H1 (cell line): ENCODE measurements at regions not wholly inside any gene's neighbourhood (a gene's known extent, or its start where the extent isn't known, plus 50 kb on each side); places are given as distances from the start of the nearest gene placed in this dataset.

Experiments
- CTCF ChIA-PET: fragments of 300-600 bp; sonication (Branson Sonifier 250); formaldehyde crosslinking; loops from one replicate; lab custom pipeline; 2021; ENCODE audit not compliant: partially characterized antibody; lab: Charles Lee
- POLR2A ChIA-PET: fragments of 300-600 bp; sonication (Branson Sonifier 250); formaldehyde crosslinking; loops from one replicate; lab custom pipeline; 2021; ENCODE audit warnings: inconsistent platforms; ENCODE audit not compliant: partially characterized antibody; lab: Charles Lee
- DNase-seq, 2 experiments: peaks; one replicate each; pipeline versions ENCODE4 v3.0.0 to v3.0.0-alpha.2; 2010 to 2022; ENCODE audit warnings: low spot score in 2 of 2, low read depth in 1 of 2, mixed read lengths in 1 of 2
- FAIRE-seq: peaks from 2 replicates; lab custom pipeline; 2011; peaks lifted over from hg19 to GRCh38; lab: Jason Lieb, UNC
- H2AFZ ChIP-seq: 2 replicates; pipeline ENCODE4 v1.8.1; 2012; ENCODE audit warnings: low read length, inconsistent platforms
- H2AK5ac ChIP-seq: 2 replicates; pipeline ENCODE4 v1.6.1; 2013; ENCODE audit warnings: low read depth, low read length
- H2BK120ac ChIP-seq: replicated peaks from 2 replicates; pipeline ENCODE3; 2013; ENCODE audit warnings: low read depth, low read length, inconsistent platforms
- H2BK12ac ChIP-seq: 2 replicates; pipeline ENCODE4 v1.6.1; 2013; ENCODE audit warnings: low read depth, low read length
- H2BK15ac ChIP-seq: 2 replicates; pipeline ENCODE4 v1.6.1; 2013; ENCODE audit warnings: low read length
- H2BK20ac ChIP-seq: 2 replicates; pipeline ENCODE4 v1.6.1; 2013; ENCODE audit warnings: low read length
- H2BK5ac ChIP-seq: 2 replicates; pipeline ENCODE4 v1.6.1; 2013; ENCODE audit warnings: low read depth, low read length
- H3K14ac ChIP-seq: 2 replicates; pipeline ENCODE4 v1.6.1; 2013; ENCODE audit warnings: inconsistent platforms; ENCODE audit not compliant: insufficient read length
- H3K18ac ChIP-seq: 2 replicates; pipeline ENCODE4 v1.6.1; 2013; ENCODE audit warnings: low read length; ENCODE audit errors: extremely low read depth
- H3K23ac ChIP-seq: 2 replicates; pipeline ENCODE4 v1.6.1; 2013; ENCODE audit warnings: inconsistent platforms; ENCODE audit not compliant: insufficient read length
- H3K23me2 ChIP-seq: 2 replicates; pipeline ENCODE4 v1.6.1; 2013; ENCODE audit warnings: low read depth, low read length
- H3K27ac ChIP-seq: 2 replicates; pipeline ENCODE4 v1.6.1; 2011; ENCODE audit warnings: low read depth, low read length, inconsistent platforms
- H3K27me3 ChIP-seq, 4 experiments: replicated peaks in 1 of 4; 1 replicate in 1 of 4; 2 replicates in 3 of 4; pipeline versions ENCODE4 v1.6.1 to v1.8.1; 2011 to 2013; ENCODE audit warnings: low read length in 3 of 4, mild to moderate bottlenecking in 3 of 4, inconsistent platforms in 2 of 4, mixed read lengths in 2 of 4, moderate library complexity in 1 of 4; ENCODE audit not compliant: control insufficient read depth in 3 of 4, insufficient read depth in 3 of 4; ENCODE audit errors: extremely low read depth in 1 of 4
- H3K36me3 ChIP-seq, 4 experiments: 2 replicates each; pipeline versions ENCODE4 v1.6.1 to v1.8.1; 2011 to 2013; ENCODE audit warnings: mild to moderate bottlenecking in 4 of 4, low read length in 3 of 4, moderate library complexity in 2 of 4, control low read depth in 1 of 4, inconsistent platforms in 1 of 4; ENCODE audit not compliant: insufficient read depth in 4 of 4, control insufficient read depth in 2 of 4
- H3K4ac ChIP-seq: replicated peaks from 2 replicates; pipeline ENCODE3; 2013; ENCODE audit warnings: low read length, low read depth, mixed read lengths, inconsistent platforms; ENCODE audit not compliant: insufficient read length
- H3K4me1 ChIP-seq, 4 experiments: replicated peaks in 1 of 4; 1 replicate in 1 of 4; 2 replicates in 3 of 4; pipeline versions ENCODE4 v1.6.1 to v1.8.1; 2011 to 2013; ENCODE audit warnings: low read length in 3 of 4, inconsistent platforms in 2 of 4, mixed read lengths in 1 of 4; ENCODE audit not compliant: insufficient read depth in 4 of 4, control insufficient read depth in 3 of 4
- H3K4me2 ChIP-seq, 2 experiments: 2 replicates each; pipeline versions ENCODE4 v1.6.1 to v1.8.1; 2011 to 2013; ENCODE audit warnings: low read depth in 2 of 2, low read length in 2 of 2, control low read depth in 1 of 2, inconsistent platforms in 1 of 2, mild to moderate bottlenecking in 1 of 2; ENCODE audit not compliant: insufficient read depth in 1 of 2
- H3K4me3 ChIP-seq, 4 experiments: fragments of 200-600, 300-600 bp in 1 of 4; sonication (generic), shearing (Covaris generic), sonication (Bioruptor Twin) in 1 of 4; 2 replicates each; pipeline versions ENCODE4 v1.5.1 to v1.8.1; 2011 to 2016; ENCODE audit warnings: low read length in 4 of 4, low read depth in 3 of 4, control low read depth in 2 of 4, inconsistent platforms in 2 of 4, mild to moderate bottlenecking in 2 of 4, mixed read lengths in 1 of 4, moderate library complexity in 1 of 4; ENCODE audit not compliant: insufficient read depth in 2 of 4; ENCODE audit errors: extremely low read depth in 1 of 4
- H3K56ac ChIP-seq: replicated peaks from 2 replicates; pipeline ENCODE3; 2013; ENCODE audit warnings: low read depth, mild to moderate bottlenecking, mixed read lengths, low read length, inconsistent platforms; ENCODE audit not compliant: insufficient read length
- H3K79me1 ChIP-seq: 2 replicates; pipeline ENCODE4 v1.6.1; 2013; ENCODE audit warnings: low read depth, low read length, control low read depth
- H3K79me2 ChIP-seq, 2 experiments: 2 replicates each; pipeline versions ENCODE4 v1.6.1 to v1.8.1; 2012 to 2013; ENCODE audit warnings: low read length in 2 of 2, mild to moderate bottlenecking in 2 of 2, inconsistent platforms in 1 of 2; ENCODE audit not compliant: insufficient read depth in 2 of 2, control insufficient read depth in 1 of 2
- H3K9ac ChIP-seq, 4 experiments: replicated peaks in 1 of 4; 1 replicate in 1 of 4; 2 replicates in 3 of 4; pipeline versions ENCODE4 v1.6.1 to v1.8.1; 2011 to 2013; ENCODE audit warnings: low read depth in 3 of 4, low read length in 3 of 4, control low read depth in 2 of 4, mild to moderate bottlenecking in 2 of 4, moderate library complexity in 2 of 4, inconsistent platforms in 1 of 4; ENCODE audit errors: extremely low read depth in 1 of 4
- H3K9me3 ChIP-seq, 2 experiments: 2 replicates each; pipeline versions ENCODE4 v1.6.1 to v1.8.1; 2012 to 2013; ENCODE audit warnings: mild to moderate bottlenecking in 2 of 2, moderate library complexity in 2 of 2, control low read depth in 1 of 2, inconsistent platforms in 1 of 2, low read depth in 1 of 2, low read length in 1 of 2, mixed read lengths in 1 of 2; ENCODE audit not compliant: insufficient read depth in 2 of 2
- H4K20me1 ChIP-seq, 2 experiments: replicated peaks in 1 of 2; 2 replicates each; pipeline versions ENCODE3 to v1.8.1; 2011 to 2013; ENCODE audit warnings: inconsistent platforms in 2 of 2, low read length in 2 of 2, mild to moderate bottlenecking in 1 of 2; ENCODE audit not compliant: insufficient read depth in 2 of 2, control insufficient read depth in 1 of 2
- H4K5ac ChIP-seq: 2 replicates; pipeline ENCODE4 v1.6.1; 2013; ENCODE audit warnings: low read length, low read depth, mixed read lengths, inconsistent platforms; ENCODE audit not compliant: insufficient read length
- H4K8ac ChIP-seq: 2 replicates; pipeline ENCODE4 v1.8.0; 2013; ENCODE audit warnings: mild to moderate bottlenecking, moderate library complexity, low read length, inconsistent platforms; ENCODE audit not compliant: insufficient read depth; ENCODE audit errors: extremely low read depth
- H4K91ac ChIP-seq: replicated peaks from 2 replicates; pipeline ENCODE3; 2013; ENCODE audit warnings: low read length, mixed read lengths, inconsistent platforms; ENCODE audit not compliant: insufficient read length
- CHD1 ChIP-seq: IDR thresholded peaks from 2 replicates; pipeline ENCODE4 v1.6.1; 2012; ENCODE audit warnings: low read depth, low read length, improper control_type of control experiment
- GTF2F1 ChIP-seq: IDR thresholded peaks from 2 replicates; pipeline ENCODE4 v1.6.1; 2012; ENCODE audit warnings: low read depth, low read length, improper control_type of control experiment, borderline replicate concordance
- NANOG ChIP-seq: IDR thresholded peaks from 2 replicates; pipeline ENCODE4 v1.6.1; 2011; ENCODE audit warnings: low read length, low read depth, mild to moderate bottlenecking, inconsistent platforms; ENCODE audit not compliant: insufficient read depth, poor library complexity, severe bottlenecking
- POU5F1 ChIP-seq: IDR thresholded peaks from 2 replicates; pipeline ENCODE4 v1.6.1; 2011; ENCODE audit warnings: low read depth, mild to moderate bottlenecking, low read length, moderate library complexity
- SAP30 ChIP-seq: fragments of 300-600 bp; sonication (generic); IDR thresholded peaks from 2 replicates; pipeline ENCODE4 v1.7.1; 2012; ENCODE audit warnings: low read length, moderate library complexity, mild to moderate bottlenecking, inconsistent platforms; ENCODE audit not compliant: insufficient read depth, insufficient replicate concordance
- TF ChIP-seq, protein P1 (sequence below): IDR thresholded peaks from 2 replicates; pipeline ENCODE4 v1.6.1; 2012; ENCODE audit warnings: low read length, inconsistent platforms

DNA sequence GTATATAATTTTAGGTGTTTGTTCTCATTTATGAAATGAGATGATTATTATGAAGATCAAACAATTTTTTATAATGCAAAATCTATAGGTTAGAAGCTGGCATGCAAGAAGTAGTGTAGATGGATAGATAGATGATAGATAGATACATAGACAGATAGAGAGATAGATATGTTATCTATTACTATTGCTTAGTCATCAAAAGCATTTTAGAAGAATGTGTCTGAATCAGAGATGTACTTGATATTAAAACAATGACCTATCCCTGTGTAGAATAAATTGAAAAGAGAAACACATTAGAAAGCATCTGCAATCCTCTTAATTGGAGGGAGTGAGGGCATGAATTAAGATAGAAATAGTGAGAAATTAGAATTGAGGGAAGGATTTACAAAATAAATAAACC is 436.2 kb upstream of the NXPH2 start:
- TF ChIP-seq, protein P1, sequence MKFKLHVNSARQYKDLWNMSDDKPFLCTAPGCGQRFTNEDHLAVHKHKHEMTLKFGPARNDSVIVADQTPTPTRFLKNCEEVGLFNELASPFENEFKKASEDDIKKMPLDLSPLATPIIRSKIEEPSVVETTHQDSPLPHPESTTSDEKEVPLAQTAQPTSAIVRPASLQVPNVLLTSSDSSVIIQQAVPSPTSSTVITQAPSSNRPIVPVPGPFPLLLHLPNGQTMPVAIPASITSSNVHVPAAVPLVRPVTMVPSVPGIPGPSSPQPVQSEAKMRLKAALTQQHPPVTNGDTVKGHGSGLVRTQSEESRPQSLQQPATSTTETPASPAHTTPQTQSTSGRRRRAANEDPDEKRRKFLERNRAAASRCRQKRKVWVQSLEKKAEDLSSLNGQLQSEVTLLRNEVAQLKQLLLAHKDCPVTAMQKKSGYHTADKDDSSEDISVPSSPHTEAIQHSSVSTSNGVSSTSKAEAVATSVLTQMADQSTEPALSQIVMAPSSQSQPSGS: no peak
- TF ChIP-seq GTF2F1: no peak
- no peak for TF ChIP-seq CHD1
- TF ChIP-seq NANOG: no peak
- TF ChIP-seq SAP30: no peak
- TF ChIP-seq POU5F1: no peak

More for the DNA sequence above, 436.2 kb upstream of the NXPH2 start:
- H2BK5ac ChIP-seq: no peak overlapping the region
- FAIRE-seq (no peak), DNase-seq (no peak)
- no peak overlapping the region for H2BK120ac ChIP-seq
- H4K91ac ChIP-seq: no peak overlapping the region
- H3K14ac ChIP-seq: no peak overlapping the region
- H2BK12ac ChIP-seq: no peak overlapping the region
- no peak overlapping the region for H2AFZ ChIP-seq
- POLR2A ChIA-PET: no interaction called here
- H2BK20ac ChIP-seq: no peak overlapping the region
- no peak overlapping the region for H3K27ac ChIP-seq
- H3K9ac ChIP-seq: no peak overlapping the region
- H3K56ac ChIP-seq: no peak overlapping the region
- CTCF ChIA-PET: no interaction called here
- H3K23me2 ChIP-seq: no peaks in the 10 kb centered on the region
- H3K79me1 ChIP-seq: no peaks in the 10 kb centered on the region
- H3K4me3 ChIP-seq: no peak overlapping the region
- H3K9me3 ChIP-seq: no peaks in the 10 kb centered on the region
- no peak overlapping the region for H3K18ac ChIP-seq
- H4K8ac ChIP-seq: no peak overlapping the region
- no peaks in the 10 kb centered on the region for H3K79me2 ChIP-seq
- H4K20me1 ChIP-seq: no peaks in the 10 kb centered on the region
- H3K27me3 ChIP-seq: no peaks in the 10 kb centered on the region
- no peak overlapping the region for H3K23ac ChIP-seq
- no peak overlapping the region for H2BK15ac ChIP-seq
- no peak overlapping the region for H3K4ac ChIP-seq
- no peaks in the 10 kb centered on the region for H3K4me1 ChIP-seq
- no peaks in the 10 kb centered on the region for H3K36me3 ChIP-seq
- no peak overlapping the region for H2AK5ac ChIP-seq
- H3K4me2 ChIP-seq: no peak overlapping the region
- H4K5ac ChIP-seq: no peak overlapping the region
